DMS153 treated with DMSO at 0.1 percent for 48 hours (cell line): ENCODE measurements at regions not wholly inside any gene's neighbourhood (a gene's known extent, or its start where the extent isn't known, plus 50 kb on each side); places are given as distances from the start of the nearest gene placed in this dataset.

Source experiments
- DNase-seq: peaks from one replicate; lab custom pipeline; 2025; ENCODE audit not compliant: unreplicated experiment; lab: John Stamatoyannopoulos, UW

DNA sequence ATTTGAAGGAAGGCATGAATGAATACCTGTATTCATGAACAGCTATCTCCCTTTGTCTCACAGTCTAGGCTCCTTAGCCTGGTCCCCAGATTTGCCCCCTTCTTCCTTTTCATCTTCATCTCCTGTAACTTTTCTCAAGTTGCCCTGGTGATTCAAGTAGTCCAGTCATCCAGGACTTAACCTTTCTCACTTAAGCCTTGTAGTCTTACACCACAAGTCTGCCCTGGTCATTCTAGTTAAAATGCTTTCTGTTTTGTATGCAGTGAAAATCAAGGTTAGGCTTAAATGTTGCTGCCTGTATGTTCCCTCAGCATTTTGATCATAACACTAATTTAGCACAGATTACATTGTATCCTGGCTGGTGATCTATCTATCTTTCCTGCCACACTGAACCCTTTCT, 58.5 kb upstream of the SLC7A11 start:
- DNase-seq, result no peak

DNA sequence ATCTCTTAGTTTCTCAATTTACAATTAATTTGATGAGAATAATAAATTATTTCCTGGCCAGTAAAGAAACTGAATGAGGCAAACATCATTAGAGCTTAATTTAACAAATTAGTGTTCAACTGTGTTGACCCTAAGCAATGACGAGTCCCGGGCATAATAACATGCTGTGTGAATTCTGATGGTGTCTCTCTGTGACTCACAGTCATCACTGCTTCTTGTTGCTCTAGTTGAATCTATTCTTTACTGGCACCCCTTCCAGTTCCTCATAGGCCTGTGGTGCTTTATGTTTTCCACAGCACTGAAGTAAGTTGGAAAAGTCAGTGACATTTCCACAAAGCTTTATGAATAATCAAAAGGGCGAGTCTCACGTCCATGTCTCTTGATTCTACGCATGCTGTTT, 57.7 kb upstream of the SLC7A11 start:
- DNase-seq, result no peak

DNA sequence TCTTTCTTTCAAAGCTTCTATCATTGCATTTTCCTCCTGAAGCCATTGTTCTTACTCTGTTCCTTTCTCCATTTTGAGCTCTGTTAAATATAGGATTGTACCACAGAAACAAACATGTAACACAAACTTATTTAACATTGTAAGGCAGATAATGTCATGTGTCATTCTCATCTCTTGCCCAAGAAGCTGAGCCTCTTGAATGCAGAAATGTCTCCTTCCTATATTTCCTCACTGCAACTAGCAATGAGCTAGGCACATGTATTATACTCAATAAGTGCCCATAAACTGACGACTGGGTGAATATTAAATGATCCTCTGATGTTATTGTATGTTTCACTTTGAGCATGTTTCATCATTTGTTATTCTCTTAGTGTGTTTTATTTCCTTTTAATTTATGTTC, 56.7 kb upstream of the SLC7A11 start:
- no peak for DNase-seq

DNA sequence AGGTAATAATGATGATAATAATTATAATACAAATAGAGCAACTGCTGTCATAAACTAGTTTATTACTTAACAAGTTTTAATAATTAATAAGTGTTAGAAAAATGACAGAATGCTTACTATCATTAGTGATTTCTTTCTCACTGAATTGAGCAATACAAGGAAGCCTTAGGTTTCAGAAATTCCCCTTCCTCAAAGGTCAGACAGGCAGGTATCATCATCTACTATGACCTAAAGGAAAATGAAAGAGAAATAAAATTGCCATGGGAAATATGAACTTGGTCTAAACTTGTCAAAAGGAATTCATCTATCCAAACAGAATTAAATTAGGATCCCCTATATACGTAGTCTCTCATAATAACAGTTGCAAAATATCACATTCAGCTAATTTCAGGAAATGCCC, 56.3 kb upstream of the SLC7A11 start:
- no peak for DNase-seq

DNA sequence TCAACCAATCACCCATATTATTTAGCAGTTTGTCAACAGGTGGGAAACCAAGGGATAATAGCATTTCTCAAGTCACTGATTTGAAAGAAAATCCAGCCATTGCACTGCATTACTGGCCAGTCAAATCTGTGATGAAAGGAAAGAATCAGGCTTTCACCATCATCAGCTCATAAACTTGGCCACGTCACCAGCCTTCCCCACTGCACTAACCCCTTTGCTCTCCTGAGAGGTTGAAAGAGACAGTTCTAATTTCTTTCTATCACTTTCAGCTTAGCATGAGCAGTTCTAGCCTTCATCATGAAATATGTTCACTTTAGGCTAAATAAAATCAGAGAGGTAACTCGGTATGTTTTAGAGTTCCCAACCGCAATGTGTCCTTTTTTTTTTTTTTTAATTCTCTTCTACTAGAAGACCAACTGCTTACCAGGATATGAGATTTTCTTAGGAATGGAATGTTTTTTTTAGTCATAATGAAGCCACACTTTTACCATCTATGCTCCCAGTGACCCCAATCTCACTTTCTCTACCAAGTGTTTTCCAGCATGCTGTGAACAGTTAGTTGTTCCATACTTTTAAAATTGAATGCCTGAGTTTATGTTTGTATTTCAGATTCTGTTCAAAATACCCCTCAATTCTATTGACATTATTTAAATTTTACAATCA, 55.7 kb upstream of the SLC7A11 start:
- DNase-seq, result no peak

DNA sequence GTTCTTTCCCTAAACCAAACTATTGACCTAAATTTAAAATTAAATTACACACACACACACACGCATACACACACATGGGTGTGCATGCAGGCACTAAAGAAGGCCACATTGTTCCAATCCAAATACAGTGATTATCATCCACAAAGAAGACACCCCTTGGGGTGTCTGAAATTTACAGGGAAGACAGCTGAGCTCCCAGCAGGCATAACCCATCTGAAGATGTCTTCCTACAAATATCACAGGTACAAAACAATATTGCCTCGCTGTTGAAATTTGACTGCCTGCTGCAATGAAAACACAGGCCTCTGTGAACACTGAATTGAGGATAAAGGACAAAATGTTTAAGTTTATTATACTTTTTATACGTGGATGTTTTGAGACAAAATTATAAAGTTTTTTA, 50.2 kb upstream of the SLC7A11 start:
- no peak for DNase-seq
